ENCODE measurements at regions not wholly inside any gene's neighbourhood (a gene's known extent, or its start where the extent isn't known, plus 50 kb on each side); places are given as distances from the start of the nearest gene placed in this dataset.

GRCh38 chr9:20291201-20291600 lies 331.1 kb downstream of the MLLT3 start:
- DNase-seq (ENCODE audit: low spot score), result no peak

GRCh38 chr9:20290257-20290656 lies 332.0 kb downstream of the MLLT3 start:
- no peak for DNase-seq (ENCODE audit: low spot score)

GRCh38 chr9:20289423-20290010 lies 332.8 kb downstream of the MLLT3 start:
- DNase-seq (ENCODE audit: low spot score), result no peak

- DNase-seq (ENCODE audit: low spot score), result no peak
These were observed 335.3 kb downstream of the MLLT3 start for GRCh38 chr9:20286969-20287368.

GRCh38 chr9:20286154-20286700 lies 336.1 kb downstream of the MLLT3 start:
- DNase-seq (ENCODE audit: low spot score), result no peak

- DNase-seq (ENCODE audit: low spot score), result no peak
These were observed 337.6 kb downstream of the MLLT3 start for GRCh38 chr9:20284601-20285289.

GRCh38 chr9:20280330-20280729 lies 342.0 kb downstream of the MLLT3 start:
- no peak for DNase-seq (ENCODE audit: low spot score)

- DNase-seq (ENCODE audit: low spot score), result no peak
These were observed 345.5 kb downstream of the MLLT3 start for GRCh38 chr9:20276762-20277161.

GRCh38 chr9:20271723-20272122 lies 350.6 kb downstream of the MLLT3 start:
- no peak for DNase-seq (ENCODE audit: low spot score)

GRCh38 chr9:20271096-20271495 lies 351.2 kb downstream of the MLLT3 start:
- peak; percentile 0 for DNase-seq (ENCODE audit: low spot score)

- DNase-seq (ENCODE audit: low spot score), result no peak
These were observed 352.1 kb downstream of the MLLT3 start for GRCh38 chr9:20270161-20270560.

GRCh38 chr9:20269620-20270019 lies 352.7 kb downstream of the MLLT3 start:
- DNase-seq (ENCODE audit: low spot score), result no peak

GRCh38 chr9:20264896-20265295 lies 357.4 kb downstream of the MLLT3 start:
- peak; percentile 55 for DNase-seq (ENCODE audit: low spot score)

- no peak for DNase-seq (ENCODE audit: low spot score)
These were observed 359.7 kb downstream of the MLLT3 start for GRCh38 chr9:20262611-20263010.

GRCh38 chr9:20256284-20256948 lies 365.9 kb downstream of the MLLT3 start:
- no peak for DNase-seq (ENCODE audit: low spot score)

- no peak for DNase-seq (ENCODE audit: low spot score)
These were observed 367.2 kb downstream of the MLLT3 start for GRCh38 chr9:20255052-20255451.

GRCh38 chr9:20253635-20254034 lies 368.7 kb downstream of the MLLT3 start:
- DNase-seq (ENCODE audit: low spot score), result no peak

- DNase-seq (ENCODE audit: low spot score), result no peak
These were observed 369.5 kb downstream of the MLLT3 start for GRCh38 chr9:20252778-20253177.

- no peak for DNase-seq (ENCODE audit: low spot score)
These were observed 371.5 kb downstream of the MLLT3 start for GRCh38 chr9:20250791-20251190.

GRCh38 chr9:20244271-20244670 lies 378.0 kb downstream of the MLLT3 start:
- peak; percentile 24 for DNase-seq (ENCODE audit: low spot score)

GRCh38 chr9:20243841-20244240 lies 378.5 kb downstream of the MLLT3 start:
- no peak for DNase-seq (ENCODE audit: low spot score)

- no peak for DNase-seq (ENCODE audit: low spot score)
These were observed 379.6 kb downstream of the MLLT3 start for GRCh38 chr9:20242510-20243189.

Measured in SK-N-DZ (cell line).